HL-60 (cell line): ENCODE measurements at regions not wholly inside any gene's neighbourhood (a gene's known extent, or its start where the extent isn't known, plus 50 kb on each side); places are given as distances from the start of the nearest gene placed in this dataset.

Source experiments
- DNase-seq, 2 experiments: peaks; one replicate each; pipeline ENCODE4 v3.0.0-alpha.2; 2010 to 2020; ENCODE audit warnings: low read depth in 1 of 2, low spot score in 1 of 2
- H3K27ac ChIP-seq: fragments of 250-450 bp; sonication (Bioruptor Pico); replicated peaks from 2 replicates; pipeline ENCODE4 v1.5.1; 2020; ENCODE audit warnings: mild to moderate bottlenecking, moderate library complexity
- H3K27me3 ChIP-seq: fragments of 250-450 bp; sonication (Bioruptor Pico); 2 replicates; pipeline ENCODE4 v1.5.1; 2021; ENCODE audit warnings: mild to moderate bottlenecking, moderate library complexity; ENCODE audit not compliant: insufficient read depth, poor library complexity, severe bottlenecking
- H3K4me3 ChIP-seq: replicated peaks from 2 replicates; pipeline ENCODE4 v1.5.1; 2011; ENCODE audit warnings: mild to moderate bottlenecking, control low read depth, low read length; ENCODE audit not compliant: insufficient read depth
- CTCF ChIP-seq: IDR thresholded peaks from one replicate; pipeline ENCODE4 v1.5.1; 2011; ENCODE audit warnings: low read length, control low read depth, inconsistent platforms; ENCODE audit not compliant: insufficient read depth
- GABPA ChIP-seq: IDR thresholded peaks from 2 replicates; pipeline ENCODE4 v1.6.1; 2012; ENCODE audit warnings: low read depth
- POLR2AphosphoS5 ChIP-seq: IDR thresholded peaks from 2 replicates; pipeline ENCODE4 v1.6.1; 2012; ENCODE audit warnings: low read depth
- REST ChIP-seq: IDR thresholded peaks from 2 replicates; pipeline ENCODE4 v1.6.1; 2012; ENCODE audit warnings: low read depth; ENCODE audit not compliant: insufficient replicate concordance
- SPI1 ChIP-seq: IDR thresholded peaks from 2 replicates; pipeline ENCODE4 v1.6.1; 2012; ENCODE audit warnings: low read depth, mild to moderate bottlenecking, borderline replicate concordance

- Histone ChIP-seq H3K27me3 (no peaks in the 10 kb centered on the region), H3K27ac (no peak overlapping the region), H3K4me3 (no peak overlapping the region)
- DNase-seq, result no peak
- TF ChIP-seq SPI1 (no peak), REST (no peak), GABPA (no peak), CTCF (no peak), POLR2AphosphoS5 (no peak)
These were observed 54.0 kb upstream of the ALDH1B1 start for GRCh38 chr9:38338342-38339018.

GRCh38 chr9:38337706-38338264, 54.7 kb upstream of the ALDH1B1 start:
- no peak for TF ChIP-seq POLR2AphosphoS5
- no peak for TF ChIP-seq SPI1
- no peak for TF ChIP-seq REST
- no peak for TF ChIP-seq GABPA
- TF ChIP-seq CTCF, result no peak
- Histone ChIP-seq H3K27ac (no peak overlapping the region), H3K27me3 (no peaks in the 10 kb centered on the region), H3K4me3 (no peak overlapping the region)
- DNase-seq, result no peak

GRCh38 chr9:38337181-38337580, 55.3 kb upstream of the ALDH1B1 start:
- Histone ChIP-seq H3K27me3 (no peaks in the 10 kb centered on the region), H3K27ac (no peak overlapping the region), H3K4me3 (no peak overlapping the region)
- DNase-seq, result no peak
- TF ChIP-seq POLR2AphosphoS5, result no peak
- no peak for TF ChIP-seq SPI1
- TF ChIP-seq GABPA, result no peak
- no peak for TF ChIP-seq REST
- TF ChIP-seq CTCF, result no peak
